DMS53 treated with DMSO at 0.1 percent for 48 hours (cell line): ENCODE measurements at regions not wholly inside any gene's neighbourhood (a gene's known extent, or its start where the extent isn't known, plus 50 kb on each side); places are given as distances from the start of the nearest gene placed in this dataset.
"Not testable (repeated sequence)": the region's sequence is repeated elsewhere in the genome, so short reads cannot be mapped to it uniquely, and the experiment has no call there.

Source experiments
- DNase-seq: peaks from one replicate; lab custom pipeline; 2025; ENCODE audit not compliant: unreplicated experiment; lab: John Stamatoyannopoulos, UW

GRCh38 chr3:20921112-20921511 is 735.1 kb upstream of the SGO1 start:
- not testable (repeated sequence) for DNase-seq

- no peak for DNase-seq
These were observed 731.1 kb upstream of the SGO1 start for GRCh38 chr3:20916951-20917606.

DNA sequence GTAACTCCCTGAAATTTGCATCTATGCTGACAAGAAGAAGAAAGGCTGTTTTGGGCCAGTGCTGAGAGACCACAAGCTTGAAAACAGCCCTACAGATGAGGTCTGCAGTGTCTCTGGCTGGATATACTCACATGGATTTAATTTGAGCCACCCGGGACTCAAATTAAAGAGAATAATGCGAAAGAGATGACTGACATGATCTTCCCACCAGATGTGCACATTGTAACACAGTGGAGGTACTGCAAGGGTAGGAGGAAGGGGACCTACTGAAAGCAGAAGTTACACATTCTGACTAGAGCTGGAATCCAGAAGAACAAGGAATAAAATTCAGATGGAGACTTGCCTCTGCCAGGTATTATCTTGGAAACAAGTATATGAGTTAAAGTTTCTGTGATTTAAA is 728.3 kb upstream of the SGO1 start:
- DNase-seq = no peak

- DNase-seq = no peak
These were observed 726.4 kb upstream of the SGO1 start for GRCh38 chr3:20912406-20912805.

GRCh38 chr3:20909511-20909910 is 723.5 kb upstream of the SGO1 start:
- no peak for DNase-seq

DNA sequence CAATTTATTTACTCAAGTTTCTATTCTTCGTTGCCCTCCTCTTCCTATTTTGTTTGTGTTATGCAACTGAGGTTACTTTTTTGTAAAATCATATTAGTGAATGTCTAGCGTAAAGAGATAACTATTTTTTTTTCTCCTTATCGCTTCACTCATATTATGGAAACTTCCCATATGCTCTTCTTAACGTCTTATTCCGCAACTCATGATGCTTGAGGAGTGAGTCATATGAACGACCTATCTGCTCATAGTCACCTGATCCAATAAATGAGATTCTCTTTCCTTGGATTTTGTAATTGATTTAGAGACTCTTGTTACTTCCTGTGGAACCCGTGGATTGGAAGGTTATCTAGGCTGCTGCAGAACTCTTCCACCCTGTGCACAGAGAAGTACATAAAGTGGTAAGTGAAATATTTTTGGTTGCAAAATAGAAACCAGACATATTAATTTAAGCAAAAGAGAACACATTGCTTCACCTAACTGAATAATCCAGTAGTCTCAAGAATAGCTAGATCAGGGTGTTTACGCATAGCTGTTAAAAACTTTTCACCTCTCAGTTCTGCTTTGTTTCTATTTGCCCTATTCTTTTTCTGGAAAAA is 719.3 kb upstream of the SGO1 start:
- no peak for DNase-seq

GRCh38 chr3:20904671-20905070 is 718.7 kb upstream of the SGO1 start:
- no peak for DNase-seq

- no peak for DNase-seq
These were observed 713.0 kb upstream of the SGO1 start for GRCh38 chr3:20898962-20899361.

DNA sequence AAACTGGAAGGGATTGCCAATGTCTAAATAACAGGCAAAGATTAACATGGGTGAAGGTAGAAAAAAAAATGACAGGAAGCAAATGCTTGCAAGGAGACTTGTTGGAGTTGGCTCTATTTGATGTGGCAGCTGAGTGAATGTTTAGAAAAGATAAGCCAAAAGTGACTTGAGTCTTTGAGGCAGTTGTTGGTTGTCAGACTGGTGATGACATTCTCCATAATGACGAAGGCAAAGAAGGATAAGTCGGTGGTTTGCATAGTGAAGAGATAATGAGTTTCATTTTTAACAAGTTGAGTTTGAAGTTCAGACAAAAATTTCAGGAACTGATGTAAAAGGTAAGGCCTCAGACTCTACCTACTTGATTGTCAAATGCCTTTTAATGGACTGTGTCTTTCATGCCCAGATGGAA is 704.1 kb upstream of the SGO1 start:
- DNase-seq = no peak

DNA sequence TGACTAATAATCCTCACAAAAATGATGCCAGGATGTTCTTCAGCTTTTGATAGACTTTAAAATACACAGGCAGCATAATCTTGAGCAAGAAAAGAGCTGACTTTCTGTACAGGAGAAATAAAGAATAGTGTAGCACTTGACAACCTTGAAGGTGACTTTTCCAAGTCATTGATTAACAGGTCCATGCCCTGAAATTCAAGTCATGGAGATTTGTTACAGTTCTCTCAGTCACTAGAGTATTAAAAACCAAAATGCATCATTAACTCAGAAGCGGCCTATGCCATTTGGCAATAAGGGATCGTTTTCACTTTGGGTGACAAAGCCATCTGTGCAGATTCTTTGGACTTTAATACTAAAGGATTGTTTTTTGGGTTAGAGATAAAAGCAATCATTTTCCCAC is 692.7 kb upstream of the SGO1 start:
- no peak for DNase-seq

- no peak for DNase-seq
These were observed 687.2 kb upstream of the SGO1 start for GRCh38 chr3:20873235-20873634.

DNA sequence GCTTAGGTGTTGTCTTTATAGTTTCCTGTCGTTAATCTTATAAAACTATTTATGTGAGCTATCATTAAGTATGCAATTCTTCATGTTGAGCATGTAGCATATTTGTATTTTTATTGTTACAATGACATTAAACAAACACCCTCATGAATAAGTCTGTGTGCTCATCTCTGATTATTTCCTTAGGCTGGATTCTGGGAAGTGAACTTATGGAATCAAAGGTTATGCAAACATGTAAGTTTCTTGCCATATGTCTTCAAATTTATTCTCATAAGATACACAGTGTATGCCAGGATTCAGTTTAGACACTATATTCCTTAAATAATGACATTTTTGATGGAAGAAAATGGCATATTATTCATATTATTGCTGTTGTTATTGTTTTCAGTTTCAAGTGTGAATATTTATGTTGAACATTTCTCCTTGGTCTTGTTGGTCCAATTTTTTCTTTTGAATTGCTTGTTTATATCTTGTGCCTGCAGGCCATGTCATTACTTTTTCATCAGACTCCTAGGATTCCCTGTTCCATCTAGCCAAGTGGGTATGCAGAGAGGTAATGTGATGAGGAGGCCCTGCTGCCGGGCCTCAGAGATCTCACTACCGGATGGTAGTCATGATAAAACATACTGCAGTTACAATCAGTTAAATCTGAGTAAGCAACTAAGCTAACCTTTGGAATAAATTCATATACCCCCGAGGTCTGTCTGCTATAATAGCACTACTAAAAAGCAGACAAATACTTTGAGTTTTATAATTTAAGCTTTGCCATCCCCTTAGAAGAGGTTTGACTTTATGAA is 684.3 kb upstream of the SGO1 start:
- DNase-seq = no peak

DNA sequence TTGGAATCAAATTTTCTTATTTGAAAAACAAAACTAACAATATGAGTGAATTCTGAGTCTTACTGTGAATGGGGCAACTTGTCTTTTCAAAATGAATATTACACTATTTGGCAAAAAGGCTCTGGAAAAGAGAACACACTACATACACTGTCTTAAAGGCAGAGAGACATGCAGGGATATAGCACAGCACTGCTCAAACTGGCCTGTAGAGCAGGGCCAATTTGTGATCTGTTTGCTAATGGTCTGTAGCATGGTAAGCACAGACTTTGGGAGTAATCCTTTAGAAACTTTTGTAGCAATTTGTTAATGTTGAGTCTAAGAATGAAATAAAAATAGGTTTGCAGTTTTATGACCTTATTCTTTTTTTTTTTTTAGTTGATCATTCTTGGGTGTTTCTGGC is 679.8 kb upstream of the SGO1 start:
- no peak for DNase-seq

- DNase-seq = no peak
These were observed 675.4 kb upstream of the SGO1 start for GRCh38 chr3:20861454-20861853.

- no peak for DNase-seq
These were observed 671.6 kb upstream of the SGO1 start for GRCh38 chr3:20857636-20858035.

DNA sequence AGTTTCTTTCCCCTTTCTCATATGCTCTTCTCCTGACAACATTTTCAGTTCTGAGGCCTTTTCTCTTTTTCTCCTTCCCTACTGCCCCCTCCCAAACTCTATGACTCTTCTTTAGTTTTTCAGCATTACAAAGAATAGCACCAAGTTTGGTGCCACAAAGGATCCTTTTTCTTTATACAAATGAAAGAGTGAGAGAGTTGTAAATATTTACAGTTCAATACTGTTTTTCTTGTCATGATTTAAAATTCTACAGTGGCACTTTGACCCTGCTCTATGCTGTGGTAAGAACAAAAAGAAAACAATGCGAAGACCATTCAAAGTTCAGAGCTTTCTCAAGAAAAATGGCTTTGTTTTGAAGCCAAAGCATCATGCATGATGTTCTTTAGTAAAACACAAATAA is 667.9 kb upstream of the SGO1 start:
- no peak for DNase-seq

DNA sequence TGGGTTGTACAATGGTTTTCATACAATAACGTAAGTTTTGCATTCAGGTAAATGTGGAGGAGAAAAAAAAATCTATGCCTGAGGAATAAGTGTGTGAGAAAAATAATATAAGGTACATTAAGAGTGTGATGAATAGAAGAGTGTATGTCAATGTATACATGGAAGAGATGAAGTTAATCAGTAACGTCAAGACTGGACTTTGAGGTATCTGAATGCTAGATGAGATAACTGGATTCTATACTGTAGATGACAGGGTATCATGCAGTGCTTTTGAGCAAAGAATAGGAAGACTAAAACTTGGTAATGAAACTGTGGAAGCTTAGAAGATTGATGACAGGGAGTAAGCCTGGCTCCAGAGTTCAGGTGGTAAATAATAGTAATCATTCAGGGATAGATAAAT is 666.7 kb upstream of the SGO1 start:
- DNase-seq = no peak

- DNase-seq = no peak
These were observed 664.0 kb upstream of the SGO1 start for GRCh38 chr3:20849975-20850374.

- no peak for DNase-seq
These were observed 660.8 kb upstream of the SGO1 start for GRCh38 chr3:20846832-20847231.

DNA sequence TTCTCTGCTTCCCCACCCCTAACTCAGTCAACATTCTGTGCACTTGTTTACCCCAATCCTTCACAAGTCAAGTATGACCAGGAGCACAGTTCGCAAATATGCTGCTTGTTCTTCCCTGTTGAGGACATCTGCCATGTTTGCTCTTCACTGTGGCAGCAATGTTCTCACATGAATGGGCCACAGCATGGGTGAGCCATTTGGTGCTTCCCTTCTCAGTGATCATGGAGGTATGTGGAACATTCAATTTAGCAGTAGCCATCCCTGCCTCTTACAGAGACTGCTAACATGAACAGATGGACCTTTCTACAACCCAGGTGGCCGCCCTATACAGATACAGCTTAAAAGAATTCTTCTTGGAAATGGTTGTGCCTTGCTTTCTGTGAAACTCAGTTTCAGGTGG is 660.1 kb upstream of the SGO1 start:
- peak; percentile 3 for DNase-seq

DNA sequence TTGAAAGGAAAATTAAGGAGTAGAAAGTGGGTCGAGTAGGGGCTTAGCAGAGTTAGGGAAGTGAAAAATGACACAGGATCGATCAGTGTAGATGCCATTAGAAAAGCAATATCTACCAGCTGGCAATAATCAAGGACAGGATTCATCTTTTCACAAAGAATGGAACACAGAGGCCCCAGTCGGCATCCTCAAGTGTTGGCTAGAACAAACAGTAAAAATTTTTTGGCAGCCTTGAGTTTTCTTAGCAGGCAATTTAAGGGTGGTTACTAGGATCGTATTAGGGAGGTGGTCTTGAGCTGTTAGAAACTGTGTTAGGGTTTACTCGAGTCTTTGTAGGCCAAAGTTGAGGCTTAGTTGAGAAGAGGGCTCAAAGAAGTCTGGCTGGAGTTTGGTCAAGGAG is 658.8 kb upstream of the SGO1 start:
- no peak for DNase-seq
